Fibroblast of skin of right quadriceps (primary cell): ENCODE measurements at regions not wholly inside any gene's neighbourhood (a gene's known extent, or its start where the extent isn't known, plus 50 kb on each side); places are given as distances from the start of the nearest gene placed in this dataset.

Source experiments
- DNase-seq: peaks from one replicate; pipeline ENCODE4 v3.0.0-alpha.2; 2013

- no peak for DNase-seq
Observed at GRCh38 chr21:19878133-19878532, 1120.1 kb upstream of the NCAM2 start.

- no peak for DNase-seq
Observed at GRCh38 chr21:19899645-19900044, 1098.6 kb upstream of the NCAM2 start.

- DNase-seq: no peak
Observed at GRCh38 chr21:19900149-19900548, 1098.1 kb upstream of the NCAM2 start.

- DNase-seq: no peak
Observed at GRCh38 chr21:19908390-19908789, 1089.8 kb upstream of the NCAM2 start.

- no peak for DNase-seq
Observed at GRCh38 chr21:19914028-19914427, 1084.2 kb upstream of the NCAM2 start.

- no peak for DNase-seq
Observed at GRCh38 chr21:19921211-19921610, 1077.0 kb upstream of the NCAM2 start.

GRCh38 chr21:19922122-19922521 lies 1076.1 kb upstream of the NCAM2 start:
- no peak for DNase-seq

GRCh38 chr21:19935467-19935866 lies 1062.7 kb upstream of the NCAM2 start:
- DNase-seq: no peak

- DNase-seq: no peak
Observed at GRCh38 chr21:19937619-19938018, 1060.6 kb upstream of the NCAM2 start.

- DNase-seq: no peak
Observed at GRCh38 chr21:19941626-19942025, 1056.6 kb upstream of the NCAM2 start.

GRCh38 chr21:19950347-19950746 lies 1047.9 kb upstream of the NCAM2 start:
- DNase-seq: no peak

- no peak for DNase-seq
Observed at GRCh38 chr21:19969156-19969555, 1029.1 kb upstream of the NCAM2 start.

GRCh38 chr21:19981938-19982337 lies 1016.3 kb upstream of the NCAM2 start:
- no peak for DNase-seq

- no peak for DNase-seq
Observed at GRCh38 chr21:19986396-19986795, 1011.8 kb upstream of the NCAM2 start.

- DNase-seq: no peak
Observed at GRCh38 chr21:19987671-19988070, 1010.5 kb upstream of the NCAM2 start.

- no peak for DNase-seq
Observed at GRCh38 chr21:19992540-19992939, 1005.7 kb upstream of the NCAM2 start.

GRCh38 chr21:19993268-19993667 lies 1004.9 kb upstream of the NCAM2 start:
- no peak for DNase-seq

- no peak for DNase-seq
Observed at GRCh38 chr21:19995253-19995652, 1003.0 kb upstream of the NCAM2 start.

GRCh38 chr21:19998453-19998852 lies 999.8 kb upstream of the NCAM2 start:
- DNase-seq: no peak

GRCh38 chr21:19999369-20000272 lies 998.6 kb upstream of the NCAM2 start:
- DNase-seq: no peak

GRCh38 chr21:20004367-20004766 lies 993.8 kb upstream of the NCAM2 start:
- DNase-seq: no peak

- DNase-seq: no peak
Observed at GRCh38 chr21:20010691-20011200, 987.5 kb upstream of the NCAM2 start.

- DNase-seq: no peak
Observed at GRCh38 chr21:20013851-20014250, 984.4 kb upstream of the NCAM2 start.

- no peak for DNase-seq
Observed at GRCh38 chr21:20016435-20017005, 981.7 kb upstream of the NCAM2 start.
